ENCODE measurements at regions not wholly inside any gene's neighbourhood (a gene's known extent, or its start where the extent isn't known, plus 50 kb on each side); places are given as distances from the start of the nearest gene placed in this dataset.

DNA sequence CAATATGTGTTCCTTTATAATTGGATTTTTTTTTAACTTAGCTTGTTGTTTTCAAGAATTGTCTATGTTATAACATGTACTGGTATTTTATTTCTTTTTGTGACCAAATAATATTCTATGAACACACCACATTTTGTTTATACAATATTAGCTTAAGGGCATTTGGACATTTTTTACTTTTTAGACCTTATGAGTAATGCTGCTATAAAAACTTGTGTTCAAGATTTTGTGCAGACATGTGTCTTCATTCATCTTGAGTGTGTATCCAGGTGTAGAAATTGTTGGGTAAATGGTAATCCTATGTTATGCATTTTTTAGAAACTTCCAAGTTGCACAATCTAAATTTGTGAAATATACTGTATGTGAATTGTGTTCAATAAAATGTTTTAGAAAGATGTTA, 936.7 kb downstream of the CCSER2 start:
- no peaks in the 10 kb centered on the region for H3K36me3 ChIP-seq (replicated peaks)
- DNase-seq, result no peak
- in situ Hi-C loops (cut with HindIII; ENCODE audit: low pct_ligation_motif_present, low sequenced_read_pairs), result no loop called here
- no peaks in the 10 kb centered on the region for H3K27me3 ChIP-seq (replicated peaks)
- no peak overlapping the region for H3K4me3 ChIP-seq (ENCODE audit: low read depth, low read length)
- no peak overlapping the region for H3K27ac ChIP-seq
- no peak for TF ChIP-seq CTCF (IDR thresholded peaks at IDR 0.05; ENCODE audit: low read depth, low read length, missing control alignments)

DNA sequence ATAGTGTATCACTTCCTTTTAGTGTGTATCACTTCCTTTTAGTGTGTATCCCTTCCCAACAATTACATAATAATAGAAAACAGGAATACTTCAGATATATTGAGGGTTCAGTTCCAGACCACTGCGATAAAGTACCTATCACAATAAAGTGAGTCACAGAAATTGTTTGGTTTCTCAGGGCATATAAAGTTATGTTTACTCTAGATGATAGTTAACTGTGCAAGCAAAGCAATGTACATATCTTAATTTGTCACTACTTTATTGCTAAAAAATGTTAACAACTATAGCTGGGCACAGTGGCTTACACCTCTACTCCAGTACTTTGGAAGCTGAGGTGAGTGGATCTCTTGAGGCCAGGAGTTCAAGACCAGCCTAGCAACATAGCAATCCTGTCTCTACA, 938.4 kb downstream of the CCSER2 start:
- in situ Hi-C loops (cut with HindIII; ENCODE audit: low pct_ligation_motif_present, low sequenced_read_pairs), result no loop called here
- Histone ChIP-seq H3K27ac (no peak overlapping the region), H3K36me3 (replicated peaks) (no peaks in the 10 kb centered on the region), H3K4me3 (ENCODE audit: low read depth, low read length) (no peak overlapping the region), H3K27me3 (replicated peaks) (no peaks in the 10 kb centered on the region)
- DNase-seq, result no peak
- TF ChIP-seq CTCF (IDR thresholded peaks at IDR 0.05; ENCODE audit: low read depth, low read length, missing control alignments), result no peak

DNA sequence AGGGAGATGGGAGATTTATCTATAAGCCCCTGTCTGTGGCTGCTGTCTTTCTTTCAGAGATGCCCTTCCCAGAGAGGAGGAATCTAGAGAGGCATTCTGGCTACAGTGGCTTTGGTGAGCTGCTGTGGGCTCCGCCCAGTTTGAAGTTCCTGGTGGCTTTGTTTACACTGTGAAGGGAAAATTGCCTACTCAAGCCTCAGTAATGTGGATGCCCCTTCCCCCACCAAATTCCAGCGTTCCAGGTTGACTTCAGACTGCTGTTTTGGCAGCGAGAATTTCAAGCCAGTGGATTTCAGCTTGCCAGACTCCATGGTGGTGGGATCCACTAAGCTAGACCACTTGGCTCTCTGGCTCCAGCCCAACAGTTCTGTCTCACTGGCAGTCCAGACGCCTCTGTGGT, 951.6 kb downstream of the CCSER2 start:
- Histone ChIP-seq H3K27me3 (replicated peaks) (no peaks in the 10 kb centered on the region), H3K27ac (no peak overlapping the region), H3K4me3 (ENCODE audit: low read depth, low read length) (no peak overlapping the region), H3K36me3 (replicated peaks) (no peaks in the 10 kb centered on the region)
- DNase-seq, result no peak
- no peak for TF ChIP-seq CTCF (IDR thresholded peaks at IDR 0.05; ENCODE audit: low read depth, low read length, missing control alignments)
- in situ Hi-C loops (cut with HindIII; ENCODE audit: low pct_ligation_motif_present, low sequenced_read_pairs), result no loop called here

- Histone ChIP-seq H3K27ac (no peak overlapping the region), H3K36me3 (replicated peaks) (no peaks in the 10 kb centered on the region), H3K27me3 (replicated peaks) (no peaks in the 10 kb centered on the region), H3K4me3 (ENCODE audit: low read depth, low read length) (no peak overlapping the region)
- in situ Hi-C loops (cut with HindIII; ENCODE audit: low pct_ligation_motif_present, low sequenced_read_pairs), result no loop called here
- no peak for TF ChIP-seq CTCF (IDR thresholded peaks at IDR 0.05; ENCODE audit: low read depth, low read length, missing control alignments)
- DNase-seq, result peak; percentile 12
Observed at GRCh38 chr10:85284778-85285770, 956.7 kb downstream of the CCSER2 start.

GRCh38 chr10:85293483-85293882, 965.1 kb downstream of the CCSER2 start:
- DNase-seq, result no peak
- H3K27ac ChIP-seq, result no peak overlapping the region
- no peaks in the 10 kb centered on the region for H3K36me3 ChIP-seq (replicated peaks)
- in situ Hi-C loops (cut with HindIII; ENCODE audit: low pct_ligation_motif_present, low sequenced_read_pairs), result no loop called here
- no peak overlapping the region for H3K4me3 ChIP-seq (ENCODE audit: low read depth, low read length)
- TF ChIP-seq CTCF (IDR thresholded peaks at IDR 0.05; ENCODE audit: low read depth, low read length, missing control alignments), result no peak
- H3K27me3 ChIP-seq (replicated peaks), result no peaks in the 10 kb centered on the region
